ENCODE measurements at regions not wholly inside any gene's neighbourhood (a gene's known extent, or its start where the extent isn't known, plus 50 kb on each side); places are given as distances from the start of the nearest gene placed in this dataset.
"Not testable (repeated sequence)": the region's sequence is repeated elsewhere in the genome, so short reads cannot be mapped to it uniquely, and the experiment has no call there.

DNA sequence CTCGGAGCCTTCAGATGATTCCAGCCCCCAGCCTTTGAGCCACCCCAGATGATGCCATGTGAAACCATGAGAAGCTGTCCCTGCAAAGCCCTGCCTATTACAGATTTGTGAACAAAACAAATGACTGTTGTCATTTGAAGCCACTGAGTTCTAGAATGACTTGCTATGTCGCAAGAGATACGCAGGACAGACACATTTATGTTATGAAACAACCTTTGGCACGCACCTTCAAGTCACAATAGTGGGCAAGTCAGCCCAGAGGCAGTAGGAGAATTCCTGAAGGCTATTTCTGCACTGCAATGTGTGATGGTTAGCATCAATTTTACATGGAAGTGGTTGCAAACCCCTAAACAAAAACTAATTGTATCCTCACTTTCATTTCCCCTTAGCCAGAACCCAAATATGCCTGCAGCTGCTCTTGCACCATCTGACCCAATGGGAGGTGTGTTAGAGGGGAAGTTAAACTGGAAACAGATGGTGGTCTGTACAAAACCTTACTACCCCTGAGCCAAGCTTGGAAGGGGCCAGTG, 174.4 kb upstream of the ATP6AP2 start:
- DNase-seq = no peak

DNA sequence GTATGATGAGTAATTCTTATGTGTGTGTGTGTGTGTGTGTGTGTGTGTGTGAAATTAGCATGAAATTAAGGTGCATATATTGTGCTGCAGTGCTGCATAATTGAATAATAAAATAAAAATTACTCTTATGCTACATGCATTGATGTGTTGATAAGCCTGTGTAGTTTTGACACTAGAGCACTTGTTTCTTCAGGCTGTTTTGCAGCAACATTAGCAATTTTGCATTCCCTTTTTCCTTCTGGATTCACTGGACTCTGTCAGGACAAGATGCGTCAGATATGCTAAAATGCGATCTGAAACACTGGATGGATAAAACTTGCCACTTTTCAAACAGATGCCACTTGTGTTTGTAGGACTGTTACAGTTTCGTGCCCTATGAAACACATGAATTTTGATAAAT, 175.4 kb upstream of the ATP6AP2 start:
- no peak for DNase-seq

- no peak for DNase-seq
Measured at GRCh38 chrX:40403757-40404156, 177.0 kb upstream of the ATP6AP2 start.

DNA sequence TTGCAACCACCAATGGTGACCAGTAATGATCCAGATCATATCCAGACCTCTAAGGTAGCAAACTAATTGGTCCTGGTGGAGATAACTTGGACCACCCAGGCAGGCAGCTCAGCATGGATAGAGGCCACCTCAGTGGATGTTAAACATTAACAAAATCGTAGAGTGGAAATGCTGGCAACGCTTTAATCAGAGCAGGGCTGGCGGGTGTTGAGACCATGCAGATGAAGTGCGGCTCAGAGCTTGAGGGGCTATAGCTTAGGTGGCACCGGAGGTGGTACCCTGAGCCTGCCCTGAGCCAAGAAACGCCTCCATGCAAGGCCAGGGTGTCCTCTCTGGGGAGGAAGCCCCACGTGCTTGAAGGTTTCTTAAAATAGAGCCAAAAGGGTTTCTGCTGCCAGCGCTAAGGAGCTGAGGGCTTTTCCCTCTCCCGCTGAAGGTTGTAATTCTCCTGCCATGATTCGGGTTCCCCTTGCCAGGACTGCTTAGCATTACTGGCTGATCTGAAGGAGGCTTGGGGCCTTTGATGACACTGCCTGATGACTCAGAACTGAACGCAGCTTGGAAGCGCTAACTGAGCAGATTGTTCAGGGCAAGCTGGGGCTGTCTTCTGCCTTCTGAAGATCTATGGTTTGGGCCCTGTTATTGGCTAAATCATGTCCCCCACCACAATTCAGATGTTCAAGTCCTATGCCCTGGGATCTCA, 177.8 kb upstream of the ATP6AP2 start:
- no peak for DNase-seq

- DNase-seq = no peak
Measured at GRCh38 chrX:40395102-40395501, 185.7 kb upstream of the ATP6AP2 start.

- no peak for DNase-seq
Measured at GRCh38 chrX:40394302-40394701, 186.5 kb upstream of the ATP6AP2 start.

DNA sequence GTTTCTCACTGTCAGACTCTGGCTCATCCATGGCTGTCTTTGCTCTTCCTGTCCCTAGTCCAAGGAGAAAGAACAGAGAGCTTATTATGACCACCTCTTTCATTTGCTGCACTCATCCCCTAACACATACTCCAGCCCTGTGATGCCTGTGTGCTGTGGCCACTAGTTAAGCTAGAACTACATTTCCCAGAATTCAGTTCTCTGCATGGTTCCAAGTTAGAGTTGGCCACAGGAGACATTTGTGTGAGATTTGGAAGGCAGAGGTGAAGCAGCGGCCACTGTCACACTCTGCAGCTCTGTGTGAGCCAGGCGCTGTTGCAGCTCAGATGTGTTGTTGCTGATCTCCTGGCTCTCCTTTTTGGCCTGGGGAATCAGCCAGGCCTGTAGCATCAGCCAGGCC, 188.2 kb upstream of the ATP6AP2 start:
- no peak for DNase-seq

GRCh38 chrX:40391662-40392061, 189.1 kb upstream of the ATP6AP2 start:
- no peak for DNase-seq

GRCh38 chrX:40389555-40389954, 191.2 kb upstream of the ATP6AP2 start:
- no peak for DNase-seq

- DNase-seq = no peak
Measured at GRCh38 chrX:40388441-40388840, 192.3 kb upstream of the ATP6AP2 start.

DNA sequence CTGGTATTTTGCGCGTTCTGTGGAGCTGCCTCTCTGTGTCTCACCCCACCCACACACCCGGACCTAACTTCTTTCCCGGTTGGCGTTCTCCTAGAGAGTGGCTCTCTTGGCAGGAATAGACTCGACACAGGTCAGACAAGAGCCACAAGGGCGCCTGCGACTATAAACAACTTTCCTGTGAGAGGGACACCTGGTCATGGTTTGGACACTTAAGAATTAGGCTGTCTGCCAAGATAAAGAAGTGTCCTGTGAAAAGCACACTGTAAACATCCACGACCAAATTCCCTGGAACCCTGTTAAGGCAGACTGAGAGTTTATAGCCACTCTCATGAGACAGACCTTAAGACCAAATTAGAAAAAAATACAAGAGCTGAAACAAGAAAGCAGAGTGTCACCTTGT, 192.9 kb upstream of the ATP6AP2 start:
- DNase-seq = not testable (repeated sequence)

DNA sequence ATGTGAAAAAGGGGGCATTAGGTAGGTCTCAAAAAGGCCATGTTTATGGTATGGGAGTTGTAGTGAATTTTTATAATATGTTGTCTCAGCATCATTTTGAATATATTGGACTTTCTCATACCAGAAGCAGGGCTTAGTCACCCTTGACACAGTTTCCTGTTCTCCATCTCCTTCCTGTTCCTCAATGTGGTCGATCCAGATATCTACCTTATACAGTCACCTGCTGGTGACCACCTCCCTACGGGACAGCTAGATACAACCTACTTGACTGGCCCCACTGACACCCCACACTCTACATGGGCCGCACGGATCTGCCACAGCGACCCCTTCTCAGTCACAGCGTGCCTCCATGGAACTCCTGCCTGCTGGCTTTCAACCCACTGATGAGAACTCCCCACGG, 193.5 kb upstream of the ATP6AP2 start:
- not testable (repeated sequence) for DNase-seq

- no peak for DNase-seq
Measured at GRCh38 chrX:40385682-40386081, 195.1 kb upstream of the ATP6AP2 start.

GRCh38 chrX:40385256-40385655, 195.5 kb upstream of the ATP6AP2 start:
- no peak for DNase-seq

GRCh38 chrX:40383969-40384368, 196.8 kb upstream of the ATP6AP2 start:
- no peak for DNase-seq

DNA sequence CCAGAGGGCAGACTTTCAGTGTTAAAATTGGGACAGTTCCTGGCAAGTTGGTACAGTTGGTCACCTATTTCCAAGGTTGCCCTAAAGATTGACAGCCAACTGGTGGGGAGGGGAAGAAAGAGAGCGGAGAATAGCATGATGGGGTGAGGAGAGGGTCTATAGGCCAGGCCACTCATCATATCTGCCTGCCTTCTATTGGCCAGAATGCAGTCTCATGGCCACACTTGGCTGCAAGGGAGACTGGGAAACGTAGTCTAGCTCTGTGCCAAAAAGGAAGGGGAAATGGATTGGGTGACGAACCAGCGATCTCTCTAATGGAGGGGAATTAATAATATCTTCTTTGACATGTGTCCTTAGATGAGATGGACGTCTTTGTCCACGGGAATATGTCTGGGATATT, 197.4 kb upstream of the ATP6AP2 start:
- DNase-seq = no peak

DNA sequence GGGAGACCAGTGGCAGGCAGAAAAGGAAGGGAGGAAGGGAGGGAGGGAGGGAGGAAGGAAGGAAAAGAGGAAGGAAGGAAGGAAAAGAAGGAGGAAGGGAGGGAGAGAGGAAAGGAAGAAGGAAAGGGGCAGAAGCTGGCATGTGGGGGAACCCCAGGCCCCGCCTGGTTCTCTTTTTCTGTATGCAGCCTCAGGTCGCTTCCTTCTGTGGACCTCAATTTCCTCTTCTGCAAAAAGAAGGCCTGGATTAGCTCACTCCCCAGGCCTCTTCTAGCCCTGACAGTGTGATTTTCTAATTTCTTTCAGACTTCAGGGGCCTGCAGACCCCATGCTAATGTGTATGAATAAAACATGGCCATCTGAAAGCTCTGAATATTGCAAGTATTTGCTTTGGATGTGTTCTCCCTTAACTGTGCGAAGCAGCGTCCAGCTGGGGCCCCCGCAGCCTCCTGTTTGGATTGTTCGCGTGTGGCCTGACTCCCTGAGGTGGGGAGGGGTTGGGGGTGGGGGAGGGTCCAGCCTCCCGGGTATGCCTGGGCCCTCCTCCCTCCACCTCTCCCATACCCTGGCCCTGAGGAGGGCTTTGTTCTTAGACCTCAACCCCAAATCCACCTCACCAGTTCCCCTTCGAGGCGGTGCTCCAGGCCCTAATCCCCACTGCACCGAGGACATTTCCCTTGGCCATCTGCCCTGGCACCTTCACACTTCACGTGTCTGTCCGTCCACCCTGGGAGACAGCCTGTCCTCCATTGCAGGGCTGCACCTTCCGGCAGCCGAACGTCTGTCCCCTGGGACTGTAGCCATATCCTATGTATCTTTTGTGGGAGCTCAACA, 199.9 kb upstream of the ATP6AP2 start:
- DNase-seq = no peak

GRCh38 chrX:40377684-40378083, 203.1 kb upstream of the ATP6AP2 start:
- no peak for DNase-seq

DNA sequence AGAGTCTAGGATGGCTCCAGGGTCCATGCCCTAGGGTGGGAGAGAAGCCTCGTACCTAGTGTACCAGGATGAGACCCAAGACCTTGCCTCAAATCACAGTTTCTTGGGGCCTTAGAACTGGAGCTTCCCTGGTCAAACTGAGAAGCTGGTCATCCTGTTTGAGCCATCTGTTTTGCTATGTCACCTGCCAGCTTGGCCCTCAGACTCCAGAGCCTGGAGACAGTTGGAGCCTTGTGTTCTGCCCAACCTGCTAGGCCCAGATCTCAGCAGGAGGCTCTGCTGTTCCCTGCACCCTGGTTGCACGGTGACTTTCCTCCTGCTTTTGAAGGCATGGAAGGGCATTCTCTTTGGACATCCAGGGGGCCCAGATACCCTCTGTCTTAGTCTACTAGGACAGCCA, 206.3 kb upstream of the ATP6AP2 start:
- no peak for DNase-seq

DNA sequence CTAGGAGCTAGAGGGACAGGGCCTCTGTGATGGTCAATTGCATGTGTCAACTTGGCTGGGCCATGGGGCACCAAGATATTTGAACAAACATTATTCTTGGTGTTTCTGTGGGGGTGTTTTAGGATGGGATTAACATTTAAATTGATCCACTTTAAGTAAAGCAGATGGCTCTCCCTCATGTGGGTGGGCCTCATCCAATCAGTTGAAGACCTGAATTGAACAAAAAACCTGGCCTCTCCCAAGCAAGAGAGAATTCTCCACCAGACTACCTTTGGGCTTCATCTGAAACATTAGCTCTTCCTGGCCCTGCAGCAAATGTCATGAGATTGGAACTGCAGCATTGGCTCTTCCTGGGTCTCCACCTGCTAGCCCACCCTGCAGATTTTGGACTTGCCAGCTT, 207.1 kb upstream of the ATP6AP2 start:
- no peak for DNase-seq

DNA sequence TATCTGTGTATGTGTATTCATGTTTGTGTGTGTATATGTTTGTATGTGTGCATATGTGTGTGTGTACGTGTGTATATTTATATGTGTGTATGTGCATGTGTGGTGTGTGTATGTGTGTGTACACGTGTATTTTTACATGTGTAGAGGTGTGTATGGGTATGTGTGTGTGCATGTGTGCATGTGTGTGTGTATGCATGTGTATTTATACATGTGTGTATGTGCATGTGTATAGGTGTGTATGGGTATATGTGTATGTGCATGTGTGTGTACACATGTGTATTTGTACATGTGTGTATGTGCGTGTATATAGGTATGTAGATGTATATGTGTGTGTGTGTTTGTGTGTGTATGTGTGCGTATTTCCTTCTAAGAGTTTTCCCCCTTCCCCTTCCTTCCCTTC, 207.7 kb upstream of the ATP6AP2 start:
- DNase-seq = no peak

DNA sequence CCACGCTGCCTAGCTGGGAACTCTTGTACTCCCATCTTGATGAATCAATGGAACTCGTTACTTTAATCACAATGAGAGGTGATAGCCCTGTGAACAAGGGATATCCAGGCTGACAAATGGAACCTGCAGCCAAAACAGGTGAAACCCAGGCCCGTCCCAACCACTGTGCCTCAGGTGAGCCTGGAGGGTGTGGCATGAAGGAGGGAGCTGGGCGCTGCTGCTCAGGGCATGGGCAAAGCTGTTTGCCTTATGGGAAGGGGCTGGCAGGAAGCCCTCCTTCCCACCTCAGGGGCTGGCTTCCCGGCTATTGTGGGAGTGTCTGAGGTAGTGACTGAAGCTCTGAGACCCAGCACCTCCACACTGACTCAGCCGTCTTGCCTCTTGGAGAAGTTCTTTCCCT, 209.4 kb upstream of the ATP6AP2 start:
- no peak for DNase-seq

- no peak for DNase-seq
Measured at GRCh38 chrX:40368611-40369061, 212.1 kb upstream of the ATP6AP2 start.

DNA sequence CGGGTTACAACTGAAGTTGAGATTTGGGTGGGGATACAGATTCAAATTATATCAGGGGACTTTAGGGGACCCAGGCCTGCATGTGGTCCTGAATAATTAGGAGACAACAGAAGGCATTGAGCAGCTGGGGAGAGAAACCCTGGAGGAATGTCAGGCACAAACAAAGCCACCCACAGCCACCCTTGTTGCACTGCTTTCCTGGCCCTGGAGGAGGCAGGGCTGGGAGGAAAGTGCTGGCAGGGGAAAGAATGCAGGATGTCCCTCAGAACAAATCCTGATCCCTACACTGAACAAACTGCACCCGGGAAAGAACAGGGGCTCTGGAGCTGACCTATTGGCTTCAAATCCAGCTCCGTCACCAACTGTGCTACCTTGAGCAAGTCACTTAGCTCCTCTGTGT, 214.1 kb upstream of the ATP6AP2 start:
- DNase-seq = no peak

Data from activated CD4-positive, CD25-positive, alpha-beta regulatory T cell (primary cell).